GM21723 (cell line): ENCODE measurements at regions not wholly inside any gene's neighbourhood (a gene's known extent, or its start where the extent isn't known, plus 50 kb on each side); places are given as distances from the start of the nearest gene placed in this dataset.
"Not testable (repeated sequence)": the region's sequence is repeated elsewhere in the genome, so short reads cannot be mapped to it uniquely, and the experiment has no call there.

Experiments
- ATAC-seq: cut with Tn5 transposase; IDR thresholded peaks from one replicate; pipeline ENCODE4 v1.9.1; 2021; ENCODE audit warnings: mild to moderate bottlenecking, moderate library complexity; ENCODE audit not compliant: unreplicated experiment

GRCh38 chr4:42824278-42824977, 68.1 kb upstream of the GRXCR1 start:
- ATAC-seq, result no peak

- no peak for ATAC-seq
Observed at GRCh38 chr4:42821230-42821629, 71.3 kb upstream of the GRXCR1 start.

DNA sequence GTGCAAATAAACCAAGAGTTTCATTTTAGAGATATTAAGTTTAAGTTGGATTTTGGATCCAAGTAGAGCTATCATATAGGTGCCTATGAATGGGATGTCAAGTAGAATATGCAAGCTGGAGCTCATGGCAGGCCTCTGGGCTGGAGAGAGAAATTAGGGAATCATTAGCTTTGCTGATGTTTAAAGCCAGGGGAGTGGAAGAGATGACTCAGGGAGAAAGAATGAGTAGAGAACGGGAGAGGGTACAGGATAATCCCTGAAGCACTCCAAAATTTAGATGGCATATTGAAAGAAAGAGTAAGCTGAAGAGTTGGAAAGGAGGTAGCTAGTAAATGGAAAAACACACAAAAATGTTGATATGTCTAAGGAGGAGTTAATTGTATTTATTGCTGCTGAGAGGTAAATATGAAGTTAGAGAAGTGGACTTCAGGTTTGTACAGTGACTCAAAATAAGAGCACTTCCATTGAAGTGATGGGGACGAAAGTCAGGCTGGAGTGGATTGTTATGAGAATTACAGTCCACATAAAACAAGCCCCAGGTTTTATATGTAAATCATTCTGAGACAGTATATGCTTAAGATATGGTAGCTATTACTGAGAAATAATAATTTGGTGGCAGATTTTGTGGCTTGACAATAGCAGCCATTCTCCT, 72.5 kb upstream of the GRXCR1 start:
- no peak for ATAC-seq

DNA sequence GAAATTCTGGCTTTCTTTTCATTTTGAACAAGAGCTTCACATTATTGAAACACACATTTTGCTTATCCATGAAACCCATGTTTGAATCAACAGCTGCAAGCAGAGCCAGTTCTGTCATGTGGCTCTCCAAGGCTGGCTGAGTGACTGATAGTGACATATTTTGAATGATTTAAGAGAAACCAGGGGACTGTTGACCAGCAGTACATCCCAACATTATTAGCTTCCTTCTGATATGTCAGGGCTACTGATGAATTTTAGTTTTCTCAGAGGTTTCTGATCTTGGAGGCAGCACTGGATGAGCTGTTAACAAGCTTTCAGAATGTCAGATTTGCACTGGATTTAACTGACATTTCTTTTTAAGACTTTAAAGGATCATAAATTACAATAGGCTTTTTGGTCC, 74.6 kb upstream of the GRXCR1 start:
- no peak for ATAC-seq

GRCh38 chr4:42816880-42817400, 75.6 kb upstream of the GRXCR1 start:
- peak; percentile 9 for ATAC-seq

GRCh38 chr4:42816189-42816879, 76.2 kb upstream of the GRXCR1 start:
- ATAC-seq, result no peak

- no peak for ATAC-seq
Observed at GRCh38 chr4:42809419-42810084, 83.0 kb upstream of the GRXCR1 start.

DNA sequence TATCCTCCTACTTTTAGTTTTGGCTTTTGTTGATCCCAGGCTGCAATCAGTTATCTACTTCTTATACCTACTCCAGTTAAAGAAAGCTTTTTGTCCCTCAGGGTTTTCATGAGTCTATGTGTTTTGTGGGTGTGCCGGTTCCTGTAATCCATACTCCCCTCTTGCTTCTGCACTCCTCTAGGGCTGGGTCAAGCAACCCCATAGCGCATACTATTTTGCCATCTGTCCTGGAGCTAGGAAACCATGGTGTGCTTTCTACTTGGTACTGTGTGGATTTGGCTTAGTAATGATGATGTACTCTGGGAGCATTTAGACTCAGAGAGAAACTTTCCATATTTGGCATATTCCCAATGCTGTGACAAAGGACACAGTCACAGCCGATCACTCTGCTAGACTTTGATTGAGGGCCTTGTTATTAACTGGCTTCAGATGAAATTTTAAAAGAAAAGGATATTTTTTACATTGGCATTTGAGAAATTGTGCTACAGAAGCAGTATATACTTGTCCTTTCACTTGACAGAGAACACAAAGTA, 86.1 kb upstream of the GRXCR1 start:
- ATAC-seq, result no peak

- ATAC-seq, result no peak
Observed at GRCh38 chr4:42789041-42789567, 103.4 kb upstream of the GRXCR1 start.

GRCh38 chr4:42787079-42787463, 105.4 kb upstream of the GRXCR1 start:
- ATAC-seq, result no peak

DNA sequence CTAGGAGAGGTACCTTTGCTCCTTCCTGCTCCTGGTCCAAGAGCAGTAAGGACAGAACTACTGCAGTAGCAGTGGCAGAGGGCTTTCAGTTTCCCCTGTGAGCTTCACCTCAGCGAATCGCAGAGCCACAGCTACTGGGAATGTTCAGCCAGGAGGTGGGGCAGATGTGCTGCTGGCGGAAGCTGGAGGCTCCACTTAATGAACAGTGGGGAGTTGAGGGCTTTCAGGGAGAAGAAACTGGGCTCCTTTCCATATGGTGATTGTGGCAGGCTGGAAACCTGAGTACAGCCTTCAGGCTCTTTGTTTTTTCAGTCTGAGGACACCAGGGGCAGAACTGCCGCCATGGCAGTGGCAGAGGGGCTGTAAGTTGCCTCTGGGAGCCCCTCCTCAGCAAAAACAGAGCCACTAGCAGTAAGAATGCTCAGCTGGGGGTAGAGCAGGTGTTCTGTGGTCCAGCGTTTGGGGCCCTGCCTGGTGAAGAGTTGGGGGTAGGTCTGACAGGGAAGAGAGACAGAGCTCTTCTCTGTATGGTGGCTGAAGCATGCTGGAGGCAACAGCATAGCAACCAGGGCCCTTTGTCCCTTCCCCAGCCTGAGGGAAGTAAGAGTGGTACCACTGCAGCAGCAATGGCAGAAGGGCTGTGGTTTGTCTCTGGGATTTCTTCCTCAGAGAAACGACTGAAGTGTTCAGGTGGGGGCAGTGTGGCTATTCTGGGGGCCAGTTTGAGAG, 106.0 kb upstream of the GRXCR1 start:
- no peak for ATAC-seq

GRCh38 chr4:42785817-42786216, 106.7 kb upstream of the GRXCR1 start:
- no peak for ATAC-seq

- ATAC-seq, result no peak
Observed at GRCh38 chr4:42781315-42781714, 111.2 kb upstream of the GRXCR1 start.

DNA sequence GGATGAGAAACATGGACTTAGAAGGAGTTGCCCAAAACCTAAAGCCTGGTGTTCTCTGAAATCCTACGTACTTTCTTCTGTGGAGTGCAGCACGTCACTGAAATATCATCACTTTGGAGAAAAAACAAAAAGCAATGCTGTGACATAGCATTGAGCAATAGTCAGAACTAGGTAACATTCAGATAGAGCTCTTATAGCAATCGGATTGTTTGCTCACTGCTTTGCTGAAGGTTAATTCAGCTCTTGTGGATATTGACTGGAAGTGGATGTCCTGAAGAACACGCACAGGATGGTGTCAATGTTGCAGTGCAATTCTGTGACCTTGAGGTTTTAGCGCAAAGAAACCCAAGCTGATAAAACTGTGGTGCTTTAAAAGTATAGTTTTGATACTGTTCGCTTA, 114.2 kb upstream of the GRXCR1 start:
- ATAC-seq, result no peak

GRCh38 chr4:42768125-42768748, 111.3 kb upstream of the ATP8A1 start:
- ATAC-seq, result no peak

DNA sequence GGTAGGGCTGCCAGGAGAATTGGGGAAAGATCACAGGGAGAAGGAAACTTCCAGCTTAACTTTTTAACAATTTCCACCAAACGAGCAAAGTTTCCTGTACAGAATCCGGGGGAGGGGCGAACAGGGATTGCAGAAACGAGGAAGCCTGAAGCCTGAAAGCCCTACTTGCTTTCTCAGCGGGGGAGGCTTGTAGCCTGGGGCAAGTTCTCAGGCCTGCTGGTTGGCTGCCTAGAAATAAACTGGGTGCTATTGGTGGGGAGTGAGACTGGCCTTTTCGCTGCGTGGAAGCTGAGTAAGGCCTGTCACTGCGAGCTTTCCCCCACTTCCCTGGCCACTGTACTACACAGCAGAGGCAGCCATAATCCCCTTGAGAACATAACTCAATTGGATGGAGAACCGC, 110.8 kb upstream of the ATP8A1 start:
- no peak for ATAC-seq

DNA sequence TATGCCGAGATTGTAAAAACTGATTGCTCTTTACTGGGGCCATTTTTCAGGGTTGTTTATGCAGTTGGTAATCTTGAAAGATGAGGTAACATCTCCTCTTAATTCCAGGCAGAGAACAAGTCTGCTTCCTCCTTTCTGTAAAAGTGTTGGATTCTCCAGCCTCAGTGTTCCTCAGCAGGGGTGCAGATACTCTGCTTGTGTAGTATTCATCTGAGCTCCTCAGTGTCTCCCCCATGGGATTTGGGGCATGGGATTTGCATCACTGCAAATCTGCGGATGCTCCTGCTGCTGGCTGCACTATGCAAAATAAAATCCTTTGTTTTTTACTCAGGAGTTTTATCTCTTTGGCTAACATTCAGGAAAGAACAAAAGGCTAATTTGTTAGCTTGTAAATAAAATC, 104.9 kb upstream of the ATP8A1 start:
- no peak for ATAC-seq

DNA sequence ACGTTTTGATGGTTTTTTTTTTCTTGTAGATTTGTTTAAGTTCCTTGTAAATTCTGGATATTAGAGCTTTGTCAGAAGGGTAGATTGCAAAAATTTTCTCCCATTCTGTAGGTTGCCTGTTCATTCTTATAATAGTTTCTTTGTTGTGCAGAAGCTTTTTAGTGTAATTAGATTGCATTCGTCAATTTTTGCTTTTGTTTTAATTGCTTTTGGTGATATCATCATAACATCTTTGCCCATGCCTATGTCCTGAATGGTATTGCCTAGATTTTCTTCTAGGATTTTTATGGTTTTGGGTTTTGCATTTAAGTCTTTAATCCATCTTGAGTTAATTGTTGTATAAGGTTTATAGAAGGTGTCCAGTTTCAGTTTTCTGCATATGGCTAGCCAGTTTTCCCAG, 98.1 kb upstream of the ATP8A1 start:
- not testable (repeated sequence) for ATAC-seq

DNA sequence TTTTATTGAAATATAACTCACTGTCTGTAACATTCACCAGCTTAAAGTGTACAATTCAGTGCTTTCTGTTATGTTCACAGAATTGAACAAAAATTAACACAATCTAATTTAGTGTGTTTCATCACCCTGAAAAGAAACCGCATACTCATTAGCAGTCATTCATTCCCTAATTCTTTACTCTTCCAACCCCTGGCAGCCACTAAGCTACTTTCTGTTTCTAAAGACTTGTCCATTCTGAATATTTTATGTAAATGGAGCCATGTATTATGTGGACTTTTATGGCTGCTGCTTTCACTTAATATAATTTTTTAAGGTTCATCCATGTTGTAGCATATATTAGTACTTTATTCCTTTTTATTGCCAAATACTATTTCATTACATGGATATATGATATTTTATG, 94.7 kb upstream of the ATP8A1 start:
- no peak for ATAC-seq

DNA sequence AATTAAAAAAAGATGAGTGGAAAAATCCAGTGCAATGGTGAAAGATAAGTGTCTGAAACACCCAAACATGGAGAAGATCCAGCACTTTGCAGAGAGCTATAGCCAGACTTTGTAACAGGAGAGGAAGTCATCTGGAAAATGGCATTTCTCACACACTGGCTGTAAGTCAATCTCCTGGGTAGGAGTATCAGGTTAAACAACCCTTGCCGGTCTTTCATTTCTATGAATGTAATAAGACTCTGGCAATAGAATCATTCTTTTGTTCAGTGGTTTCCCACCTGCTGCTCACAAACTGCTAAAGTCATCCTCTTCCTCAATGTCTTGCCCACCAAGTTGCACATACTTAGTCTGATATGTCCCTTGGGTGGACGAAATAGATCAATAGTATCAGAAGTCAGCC, 94.0 kb upstream of the ATP8A1 start:
- no peak for ATAC-seq
